DMS 273 treated with DMSO at 0.1 percent for 48 hours (cell line): ENCODE measurements at regions not wholly inside any gene's neighbourhood (a gene's known extent, or its start where the extent isn't known, plus 50 kb on each side); places are given as distances from the start of the nearest gene placed in this dataset.
"Not testable (repeated sequence)": the region's sequence is repeated elsewhere in the genome, so short reads cannot be mapped to it uniquely, and the experiment has no call there.

Source experiments
- DNase-seq: peaks from one replicate; lab custom pipeline; 2025; lab: John Stamatoyannopoulos, UW

DNA sequence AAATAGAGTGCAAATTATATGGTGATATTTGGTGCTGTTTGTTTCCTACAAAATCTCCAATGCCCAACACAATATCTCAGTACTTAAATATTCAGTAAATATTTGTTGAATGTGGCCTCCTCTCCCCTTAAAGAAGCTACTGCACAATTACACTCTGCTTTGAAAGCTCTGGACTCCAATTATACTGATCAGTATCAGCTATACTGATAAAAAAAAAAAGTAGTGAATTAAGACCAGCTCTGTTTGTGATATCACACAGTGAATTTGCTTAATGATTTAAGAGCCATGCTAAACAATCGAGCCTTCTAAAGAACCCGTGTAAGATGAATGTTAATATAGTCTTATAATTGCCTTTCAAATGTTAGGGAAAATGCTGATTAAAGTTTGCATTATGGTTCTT is 543.2 kb upstream of the API5 start:
- no peak for DNase-seq

- no peak for DNase-seq
These were observed 541.2 kb upstream of the API5 start for GRCh38 chr11:42770444-42771065.

DNA sequence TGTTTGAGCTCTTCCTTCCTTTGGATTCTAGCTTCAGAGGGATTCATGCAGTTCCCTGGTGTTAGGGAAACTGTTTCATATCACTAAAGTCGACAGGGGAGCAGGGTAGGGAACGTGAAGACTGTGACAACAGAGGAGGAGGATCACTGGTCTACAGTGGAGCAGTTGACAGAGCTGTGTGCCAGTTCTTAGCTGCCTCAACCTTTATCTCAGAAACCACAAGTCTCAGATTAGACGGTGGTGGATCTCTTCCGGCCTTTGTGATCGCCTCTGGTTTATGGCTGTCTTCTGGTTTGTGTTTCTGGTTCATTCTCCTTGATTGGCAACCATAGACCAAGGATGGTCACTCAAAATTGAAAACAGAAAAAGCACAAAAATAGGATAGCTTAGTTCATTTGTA is 538.9 kb upstream of the API5 start:
- DNase-seq: no peak

GRCh38 chr11:42773729-42774128 is 538.1 kb upstream of the API5 start:
- DNase-seq: no peak

GRCh38 chr11:42774567-42774966 is 537.2 kb upstream of the API5 start:
- DNase-seq: no peak

DNA sequence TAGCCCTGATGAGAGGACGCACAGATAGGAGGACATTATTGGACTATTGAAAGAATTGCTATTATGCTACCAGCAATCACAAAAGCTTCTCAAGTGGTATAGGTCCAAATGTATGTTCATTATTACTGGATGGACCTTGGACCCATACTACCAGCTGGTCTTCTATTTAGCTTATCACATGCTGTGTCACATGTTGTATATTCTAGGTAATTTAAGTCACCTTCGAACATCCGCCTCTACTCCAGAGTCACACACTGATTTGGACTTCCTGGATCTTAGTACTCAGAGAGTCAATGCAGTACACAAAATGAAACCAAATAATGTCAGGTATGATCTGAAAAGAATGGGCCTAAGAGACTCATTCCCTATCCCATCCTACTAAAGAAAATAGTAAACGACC is 534.0 kb upstream of the API5 start:
- no peak for DNase-seq

- DNase-seq: no peak
These were observed 533.6 kb upstream of the API5 start for GRCh38 chr11:42778193-42778592.

DNA sequence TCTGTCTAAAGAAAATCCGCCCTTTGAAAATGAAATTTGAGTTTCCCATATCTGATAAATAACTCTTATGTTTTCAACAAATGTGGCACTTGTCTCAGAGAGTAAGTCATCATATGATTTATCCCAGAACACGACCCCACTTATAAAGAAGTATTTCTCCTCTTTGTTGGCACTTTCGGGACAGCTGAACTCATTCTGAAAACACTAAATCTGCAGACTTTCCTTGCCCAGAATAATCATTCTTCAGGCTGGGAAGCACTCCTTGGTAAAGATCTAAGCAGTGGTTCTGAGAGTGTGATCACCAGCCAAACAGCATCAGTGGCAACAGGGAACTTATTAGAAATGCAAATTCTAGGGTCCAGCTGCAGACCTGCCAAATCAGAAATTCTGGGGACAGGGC is 532.2 kb upstream of the API5 start:
- DNase-seq: no peak

DNA sequence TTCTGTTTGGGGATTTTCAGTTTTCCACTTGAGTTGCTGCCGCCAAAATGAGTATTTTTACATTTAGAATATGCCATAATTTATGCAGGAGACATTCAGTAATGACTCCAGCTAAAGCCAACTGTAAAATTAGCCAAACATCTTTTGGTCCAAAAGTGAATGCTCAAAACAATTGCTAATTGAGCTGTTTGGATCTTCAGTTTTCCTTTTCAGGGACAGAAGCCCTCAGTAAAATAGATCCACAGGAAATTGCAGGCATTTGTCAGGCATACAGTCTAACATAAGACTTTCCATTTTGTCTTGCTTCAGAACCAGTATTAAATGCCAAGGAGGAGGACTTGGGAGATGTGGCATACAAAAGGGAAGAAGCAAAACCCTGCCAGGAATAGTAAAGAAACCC is 524.8 kb upstream of the API5 start:
- no peak for DNase-seq

DNA sequence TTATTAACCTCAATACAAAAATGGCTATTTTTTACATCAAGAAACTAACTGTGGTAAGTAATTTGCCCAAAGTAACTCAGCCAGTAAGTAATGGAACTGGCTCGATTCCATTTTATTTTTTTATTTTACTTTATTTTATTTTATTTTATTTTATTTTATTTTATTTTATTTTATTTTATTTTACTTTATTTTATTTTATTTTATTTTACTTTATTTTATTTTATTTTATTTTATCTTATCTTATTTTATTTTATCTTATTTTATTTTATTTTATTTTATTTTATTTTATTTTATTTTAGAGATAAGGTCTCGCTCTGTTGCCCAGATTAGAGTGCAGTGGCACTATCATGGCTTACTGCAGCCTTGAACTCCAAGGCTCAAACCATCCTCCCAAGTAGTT is 516.3 kb upstream of the API5 start:
- DNase-seq: not testable (repeated sequence)

- no peak for DNase-seq
These were observed 511.8 kb upstream of the API5 start for GRCh38 chr11:42800041-42800440.

DNA sequence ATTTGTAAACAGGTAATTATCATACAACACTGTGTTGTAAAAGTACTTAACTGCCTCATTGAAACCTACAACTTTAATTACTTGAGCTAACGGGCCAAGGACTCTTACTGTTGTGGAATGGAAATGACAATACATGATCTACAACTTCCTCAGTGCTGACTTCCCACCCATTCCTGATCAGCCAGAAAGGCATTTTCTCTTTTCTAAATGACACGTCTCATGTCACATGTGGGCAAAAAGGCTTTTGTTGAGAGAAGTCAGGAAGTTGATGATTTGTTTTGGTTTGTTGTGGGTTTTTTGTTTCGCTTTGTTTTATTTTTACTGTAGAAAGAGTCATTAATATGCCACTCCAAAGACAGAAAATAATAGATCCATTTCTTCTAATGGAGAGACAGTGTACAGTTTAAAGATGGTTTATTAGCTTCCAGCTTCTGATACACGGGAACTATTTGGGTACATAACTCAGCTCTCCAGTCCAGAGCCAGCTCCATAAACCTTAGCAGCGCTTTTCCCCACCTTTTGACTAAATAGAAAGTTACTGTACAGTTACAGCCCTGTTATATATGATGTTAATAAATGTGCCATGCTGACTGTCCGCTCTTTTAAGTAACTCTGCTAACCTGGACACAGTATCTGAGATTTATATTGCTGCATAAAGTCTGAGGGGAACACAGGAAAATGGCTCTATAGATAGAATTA is 509.4 kb upstream of the API5 start:
- no peak for DNase-seq

DNA sequence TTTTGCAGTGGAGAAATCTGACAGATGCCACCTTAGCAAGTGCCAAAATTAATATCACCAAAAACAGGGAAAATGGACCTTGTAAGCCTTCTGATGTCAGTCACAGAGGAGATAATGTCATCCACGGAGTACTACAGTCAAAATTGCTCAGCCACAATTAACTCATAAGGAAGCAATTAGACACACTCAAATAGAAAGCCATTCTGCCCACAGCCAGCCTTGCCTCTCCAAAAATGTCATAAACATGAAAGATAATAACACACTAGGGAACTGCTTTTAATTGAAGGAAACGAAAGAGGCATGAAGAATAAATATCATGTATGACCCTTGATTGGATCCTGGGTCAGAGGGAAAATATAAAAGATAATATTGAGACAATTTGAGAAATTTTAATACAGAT is 505.6 kb upstream of the API5 start:
- no peak for DNase-seq

DNA sequence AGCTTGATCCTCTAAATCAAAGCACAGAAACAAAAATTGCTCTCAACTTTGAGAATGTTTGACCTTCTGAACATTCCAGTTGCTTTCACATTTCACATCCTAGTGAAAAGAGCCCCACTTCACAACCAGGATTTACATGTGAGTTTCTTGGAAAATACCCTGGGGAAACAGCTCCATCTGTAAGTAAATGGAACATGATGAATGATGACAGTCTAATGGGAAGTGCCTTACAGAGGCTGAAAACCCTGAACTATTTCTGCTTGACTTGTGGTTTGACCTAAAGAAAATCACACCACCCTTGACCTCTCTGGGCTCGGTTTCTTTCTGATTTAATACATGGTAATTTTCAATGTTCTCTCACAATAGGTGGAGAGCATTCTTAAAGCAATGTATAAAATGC is 499.4 kb upstream of the API5 start:
- DNase-seq: no peak

- no peak for DNase-seq
These were observed 498.8 kb upstream of the API5 start for GRCh38 chr11:42812960-42813359.

DNA sequence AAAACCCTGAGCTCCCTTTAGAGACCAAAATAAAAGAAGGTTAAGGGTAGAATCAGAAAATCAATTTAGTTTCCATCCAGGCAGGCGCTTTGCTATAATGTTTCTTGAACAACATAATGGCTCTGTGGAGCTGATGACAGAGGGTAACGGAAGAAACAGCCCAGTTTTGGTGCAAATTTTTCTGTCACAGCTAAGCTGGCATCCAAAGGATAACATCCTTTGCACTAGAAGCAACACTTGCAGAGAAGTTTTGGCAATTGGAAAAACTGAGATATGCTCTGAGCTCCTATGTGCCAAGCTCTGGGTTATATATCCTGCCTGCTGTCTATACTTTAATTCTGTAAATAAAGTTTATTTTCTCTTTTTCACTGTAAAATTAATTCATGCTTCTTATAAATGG is 495.3 kb upstream of the API5 start:
- DNase-seq: no peak

DNA sequence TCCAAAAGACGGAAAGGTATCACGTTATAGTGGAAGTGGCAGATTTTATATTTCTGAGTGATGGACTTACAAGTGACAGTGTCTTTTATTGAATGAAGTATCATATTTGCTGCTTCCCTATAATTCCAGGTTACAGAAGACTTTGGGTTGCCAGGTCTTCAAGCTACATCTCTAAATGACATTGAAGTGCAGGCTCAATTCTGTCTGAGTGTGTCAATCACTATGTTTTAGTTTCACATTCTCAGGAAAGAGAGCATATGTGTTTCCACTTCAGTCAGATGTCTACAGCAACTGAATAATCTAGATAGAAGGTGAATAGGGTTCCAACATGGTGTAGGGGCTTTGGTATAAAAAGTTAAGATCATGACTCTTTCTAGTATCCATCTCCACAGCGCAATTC is 492.7 kb upstream of the API5 start:
- no peak for DNase-seq

- DNase-seq: not testable (repeated sequence)
These were observed 489.6 kb upstream of the API5 start for GRCh38 chr11:42822188-42822587.

DNA sequence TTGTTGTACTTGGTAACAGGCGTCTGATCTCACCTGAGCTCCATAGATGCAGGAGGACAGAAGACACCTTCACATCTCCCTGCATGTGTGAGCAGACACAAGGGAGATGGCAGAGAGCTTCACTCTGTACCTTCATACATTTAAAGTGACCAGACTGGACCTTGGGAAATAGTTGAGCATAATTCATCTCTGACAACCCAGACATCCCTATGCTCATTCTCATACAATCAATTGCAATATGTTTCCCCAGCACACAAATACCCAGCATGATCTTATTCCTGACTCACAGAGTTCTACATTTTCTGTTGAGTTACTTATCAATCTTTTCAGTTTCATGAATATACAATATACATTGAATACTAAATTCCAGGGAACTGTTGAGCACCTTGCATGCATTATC is 488.2 kb upstream of the API5 start:
- no peak for DNase-seq

DNA sequence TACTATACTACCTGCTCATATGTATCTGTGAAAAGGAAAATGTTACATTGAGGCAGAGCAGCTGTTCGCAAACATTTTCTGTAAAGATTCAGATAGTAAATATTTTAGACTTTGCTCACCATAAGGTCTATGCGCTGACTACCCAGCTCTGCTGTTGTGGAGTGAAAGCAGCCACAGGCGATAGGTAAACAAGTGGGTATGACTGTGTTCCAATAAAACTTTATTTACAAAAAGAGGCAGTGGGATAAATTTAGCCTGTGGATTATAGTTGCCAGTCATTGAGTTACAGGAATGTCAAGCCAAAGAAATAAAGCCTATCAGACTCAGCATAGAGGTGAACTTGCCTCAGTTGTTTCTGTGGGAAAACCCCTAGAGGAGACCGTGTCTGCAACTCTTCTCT is 487.7 kb upstream of the API5 start:
- DNase-seq: no peak

DNA sequence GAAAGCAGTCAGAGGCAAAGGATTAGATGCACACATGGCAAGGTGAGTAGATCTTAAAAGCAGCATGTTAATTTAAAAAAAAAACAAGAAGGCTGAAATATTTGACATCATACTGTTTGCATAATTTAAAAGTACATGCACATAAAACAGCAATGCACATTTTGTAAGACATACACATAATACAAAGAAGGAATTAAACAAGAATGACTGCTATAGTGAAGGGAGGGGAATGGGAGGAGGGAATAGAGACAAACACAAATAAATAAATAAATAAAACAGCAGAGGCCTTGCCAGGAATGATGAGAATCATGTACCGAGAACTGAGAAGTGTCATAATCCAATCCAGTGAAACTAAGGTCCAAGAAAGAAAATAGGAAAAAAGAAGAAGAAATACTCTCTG is 486.2 kb upstream of the API5 start:
- no peak for DNase-seq

- DNase-seq: no peak
These were observed 484.0 kb upstream of the API5 start for GRCh38 chr11:42827845-42828244.

GRCh38 chr11:42837994-42838393 is 473.8 kb upstream of the API5 start:
- DNase-seq: no peak

- no peak for DNase-seq
These were observed 471.5 kb upstream of the API5 start for GRCh38 chr11:42840176-42840829.
